HFFc6 (cell line): ENCODE measurements at regions not wholly inside any gene's neighbourhood (a gene's known extent, or its start where the extent isn't known, plus 50 kb on each side); places are given as distances from the start of the nearest gene placed in this dataset.

Experiments
- DNase-seq: peaks from one replicate; pipeline ENCODE4 v3.0.0-alpha.2; 2018
- H3K27ac Mint-ChIP-seq: 2 replicates; pipeline ENCODE4 v1.8.0; 2020; ENCODE audit warnings: mild to moderate bottlenecking, mixed read lengths
- H3K27me3 Mint-ChIP-seq: 2 replicates; pipeline ENCODE4 v1.8.0; 2021; ENCODE audit warnings: mild to moderate bottlenecking, moderate library complexity, mixed read lengths; ENCODE audit not compliant: insufficient read depth
- H3K36me3 Mint-ChIP-seq: 2 replicates; pipeline ENCODE4 v1.8.0; 2021; ENCODE audit warnings: low read depth, mixed read lengths
- H3K4me1 Mint-ChIP-seq: 2 replicates; pipeline ENCODE4 v1.8.0; 2020; ENCODE audit warnings: low read depth, mixed read lengths
- H3K4me3 Mint-ChIP-seq: 2 replicates; pipeline ENCODE4 v1.8.0; 2020; ENCODE audit warnings: mild to moderate bottlenecking, moderate library complexity, mixed read lengths
- H3K9me3 Mint-ChIP-seq: 2 replicates; pipeline ENCODE4 v1.8.0; 2020; ENCODE audit warnings: mild to moderate bottlenecking, mixed read lengths
- TF ChIP-seq, protein P1 (sequence below): fragments of 200-600 bp; sonication (generic); IDR thresholded peaks from 2 replicates; pipeline ENCODE4 v1.5.0; 2021; ENCODE audit warnings: antibody characterized with exemption, mild to moderate bottlenecking

DNA sequence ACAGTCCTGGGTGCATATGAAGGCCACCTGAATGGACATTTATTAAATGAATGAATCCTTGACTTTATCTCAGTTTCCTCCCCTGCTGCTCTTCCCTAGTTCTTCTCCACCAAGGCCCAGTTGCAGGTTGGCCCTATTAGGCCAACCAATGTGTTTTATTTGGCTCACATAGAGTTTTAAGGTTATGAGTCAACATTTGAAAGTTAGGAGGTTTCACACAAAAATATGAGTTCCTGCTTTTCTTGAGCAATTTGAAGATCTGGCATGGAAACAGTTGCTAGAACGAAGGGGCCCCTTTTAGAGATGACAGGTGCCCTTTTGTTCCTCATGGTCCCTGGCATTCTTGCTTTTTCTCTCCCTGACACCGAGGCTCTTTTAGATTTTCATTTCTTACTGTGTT is 83.0 kb upstream of the PDZRN3 start:
- Mint-ChIP-seq H3K27me3 (no peaks in the 10 kb centered on the region), H3K9me3 (no peaks in the 10 kb centered on the region), H3K4me1 (peaks cover 31% of the 10 kb centered on the region), H3K4me3 (no peak overlapping the region), H3K27ac (no peak overlapping the region), H3K36me3 (no peaks in the 10 kb centered on the region)
- no peak for DNase-seq
- TF ChIP-seq, protein P1, sequence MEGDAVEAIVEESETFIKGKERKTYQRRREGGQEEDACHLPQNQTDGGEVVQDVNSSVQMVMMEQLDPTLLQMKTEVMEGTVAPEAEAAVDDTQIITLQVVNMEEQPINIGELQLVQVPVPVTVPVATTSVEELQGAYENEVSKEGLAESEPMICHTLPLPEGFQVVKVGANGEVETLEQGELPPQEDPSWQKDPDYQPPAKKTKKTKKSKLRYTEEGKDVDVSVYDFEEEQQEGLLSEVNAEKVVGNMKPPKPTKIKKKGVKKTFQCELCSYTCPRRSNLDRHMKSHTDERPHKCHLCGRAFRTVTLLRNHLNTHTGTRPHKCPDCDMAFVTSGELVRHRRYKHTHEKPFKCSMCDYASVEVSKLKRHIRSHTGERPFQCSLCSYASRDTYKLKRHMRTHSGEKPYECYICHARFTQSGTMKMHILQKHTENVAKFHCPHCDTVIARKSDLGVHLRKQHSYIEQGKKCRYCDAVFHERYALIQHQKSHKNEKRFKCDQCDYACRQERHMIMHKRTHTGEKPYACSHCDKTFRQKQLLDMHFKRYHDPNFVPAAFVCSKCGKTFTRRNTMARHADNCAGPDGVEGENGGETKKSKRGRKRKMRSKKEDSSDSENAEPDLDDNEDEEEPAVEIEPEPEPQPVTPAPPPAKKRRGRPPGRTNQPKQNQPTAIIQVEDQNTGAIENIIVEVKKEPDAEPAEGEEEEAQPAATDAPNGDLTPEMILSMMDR = no peak

DNA sequence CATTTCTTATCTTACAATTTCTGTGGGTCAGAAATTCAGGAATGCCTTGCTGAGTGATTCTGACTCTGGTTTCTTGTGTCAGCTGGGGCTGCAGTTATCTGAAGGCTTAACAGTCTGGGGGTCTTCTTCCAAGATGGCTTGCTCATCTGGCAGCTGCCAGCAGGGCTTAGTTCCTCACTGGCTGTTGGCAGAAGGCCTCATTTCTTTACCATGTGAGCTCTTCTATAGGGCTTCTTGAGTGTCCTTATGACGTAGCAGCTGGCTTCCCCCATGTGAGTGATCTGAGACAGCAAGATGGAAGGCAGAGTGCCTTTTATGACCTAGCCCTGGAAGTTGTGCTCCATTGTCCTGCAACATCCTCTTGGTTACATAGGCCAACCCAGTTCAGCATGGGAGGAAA is 82.0 kb upstream of the PDZRN3 start:
- Mint-ChIP-seq H3K27me3 (no peaks in the 10 kb centered on the region), H3K4me3 (no peak overlapping the region), H3K27ac (no peak overlapping the region), H3K9me3 (no peaks in the 10 kb centered on the region), H3K4me1 (peaks cover 31% of the 10 kb centered on the region), H3K36me3 (no peaks in the 10 kb centered on the region)
- TF ChIP-seq, protein P1 = no peak
- DNase-seq = no peak

DNA sequence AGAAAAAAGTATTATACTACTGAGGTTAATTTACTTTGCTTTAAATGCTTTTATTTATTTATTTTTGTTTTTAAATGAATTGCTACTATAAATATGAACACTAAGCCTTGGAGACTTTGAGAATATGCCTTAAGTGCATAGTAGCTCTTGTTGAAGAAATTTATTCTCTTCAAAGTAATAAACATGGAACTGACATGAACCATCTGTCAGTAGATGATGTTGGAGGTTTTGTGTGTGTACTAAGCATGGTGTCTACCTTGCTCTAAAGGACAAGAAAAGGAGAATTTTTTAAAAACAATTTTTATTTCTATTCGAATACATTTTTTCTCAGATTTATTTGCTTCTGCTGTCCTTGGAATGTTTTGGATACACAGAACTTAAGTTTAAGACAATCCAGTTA is 81.1 kb upstream of the PDZRN3 start:
- no peaks in the 10 kb centered on the region for H3K36me3 Mint-ChIP-seq
- H3K4me1 Mint-ChIP-seq = peaks cover 31% of the 10 kb centered on the region
- TF ChIP-seq, protein P1 = no peak
- H3K27me3 Mint-ChIP-seq = no peaks in the 10 kb centered on the region
- H3K9me3 Mint-ChIP-seq = no peaks in the 10 kb centered on the region
- H3K4me3 Mint-ChIP-seq = no peak overlapping the region
- no peak for DNase-seq
- H3K27ac Mint-ChIP-seq = no peak overlapping the region

DNA sequence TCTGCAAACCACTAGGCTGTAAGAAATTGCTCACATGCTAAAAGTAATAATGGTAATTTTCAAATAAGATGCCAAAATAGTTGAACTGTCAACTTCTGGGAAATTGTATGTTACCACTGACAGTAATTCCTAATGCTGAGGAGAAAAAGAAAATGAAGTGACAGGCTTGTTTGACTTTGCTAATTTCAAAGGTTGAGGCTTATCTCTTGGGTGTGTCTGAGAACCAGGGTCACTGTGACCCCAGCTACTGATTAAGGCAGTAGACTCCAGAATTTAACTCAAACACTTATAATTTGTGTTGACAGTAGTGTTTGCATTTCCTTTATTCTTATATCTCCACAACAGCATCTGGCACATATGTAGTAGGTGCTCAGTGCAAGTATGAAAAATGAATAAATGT is 74.6 kb upstream of the PDZRN3 start:
- no peak for DNase-seq
- H3K4me1 Mint-ChIP-seq = no peaks in the 10 kb centered on the region
- TF ChIP-seq, protein P1 = no peak
- H3K27me3 Mint-ChIP-seq = peaks cover 2% of the 10 kb centered on the region; the same call in 1 of the 2 replicates
- H3K4me3 Mint-ChIP-seq = no peak overlapping the region
- no peaks in the 10 kb centered on the region; the same call in 1 of the 2 replicates for H3K36me3 Mint-ChIP-seq
- H3K27ac Mint-ChIP-seq = no peak overlapping the region
- H3K9me3 Mint-ChIP-seq = no peaks in the 10 kb centered on the region

DNA sequence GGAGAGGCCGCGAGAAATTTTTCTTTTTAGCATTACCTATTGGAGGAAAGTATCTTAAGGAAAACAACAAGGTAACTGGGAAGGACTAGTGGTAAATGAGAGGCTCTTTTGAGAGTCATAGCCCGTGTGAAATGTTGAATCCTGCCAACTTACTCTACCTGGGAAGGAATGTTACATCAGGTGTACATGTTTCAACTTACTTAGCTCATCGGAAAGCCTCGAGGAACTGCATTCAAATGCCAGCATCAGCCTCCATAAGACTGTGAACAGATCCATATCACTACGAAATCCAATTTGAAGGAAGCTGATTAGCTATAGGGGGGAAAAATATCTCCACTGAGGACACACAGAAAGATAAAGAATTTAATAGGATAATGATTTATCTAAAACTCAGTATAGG is 72.3 kb upstream of the PDZRN3 start:
- TF ChIP-seq, protein P1 = no peak
- peaks cover 2% of the 10 kb centered on the region; the same call in 1 of the 2 replicates for H3K27me3 Mint-ChIP-seq
- H3K4me3 Mint-ChIP-seq = no peak overlapping the region
- H3K4me1 Mint-ChIP-seq = no peaks in the 10 kb centered on the region
- no peaks in the 10 kb centered on the region; the same call in 1 of the 2 replicates for H3K36me3 Mint-ChIP-seq
- DNase-seq = no peak
- H3K9me3 Mint-ChIP-seq = no peaks in the 10 kb centered on the region
- H3K27ac Mint-ChIP-seq = no peak overlapping the region

DNA sequence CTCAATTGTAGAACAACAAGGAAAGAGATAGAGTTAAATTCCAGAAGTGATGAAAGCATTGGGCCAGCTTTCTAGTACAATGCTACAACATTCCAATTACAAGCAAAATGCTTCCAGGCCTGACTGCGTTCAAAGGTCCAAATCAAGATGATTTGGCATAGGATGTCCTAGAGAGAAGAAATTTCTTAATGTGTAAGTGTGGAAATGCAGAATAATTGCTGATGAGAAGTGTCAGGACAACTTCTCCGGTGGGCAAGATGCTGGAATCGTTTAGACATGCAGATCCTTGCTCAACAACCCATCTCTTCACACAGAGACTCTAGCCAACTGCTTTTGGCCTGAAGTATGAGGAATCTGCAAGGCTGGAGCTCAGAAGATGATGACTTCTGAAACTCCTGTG is 71.1 kb upstream of the PDZRN3 start:
- Mint-ChIP-seq H3K27ac (no peak overlapping the region), H3K36me3 (no peaks in the 10 kb centered on the region; the same call in 1 of the 2 replicates), H3K9me3 (no peaks in the 10 kb centered on the region), H3K27me3 (peaks cover 2% of the 10 kb centered on the region; the same call in 1 of the 2 replicates), H3K4me1 (no peaks in the 10 kb centered on the region), H3K4me3 (no peak overlapping the region)
- no peak for DNase-seq
- TF ChIP-seq, protein P1 = no peak
